ENCODE measurements at regions not wholly inside any gene's neighbourhood (a gene's known extent, or its start where the extent isn't known, plus 50 kb on each side); places are given as distances from the start of the nearest gene placed in this dataset.

DNA sequence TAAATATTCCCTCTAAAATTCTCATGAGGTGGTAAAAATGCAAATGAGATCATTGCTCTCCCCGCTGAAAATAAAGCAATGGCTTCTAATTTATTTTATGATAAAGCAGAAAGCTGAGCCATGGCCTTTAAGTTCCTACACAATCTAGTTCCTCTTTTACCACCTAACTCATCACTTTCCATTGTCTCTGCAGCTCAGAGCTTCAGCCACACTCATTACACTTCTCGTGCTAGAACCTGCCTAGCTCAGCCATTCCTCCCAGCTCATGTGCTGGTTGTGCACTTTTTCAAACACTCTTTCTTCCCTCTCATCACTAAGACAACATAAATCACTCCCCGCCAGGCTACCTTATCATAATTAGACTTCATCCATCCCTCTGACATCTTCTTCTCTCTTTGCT is 1112.1 kb upstream of the PRKX start:
- no peaks in the 10 kb centered on the region for H4K20me1 ChIP-seq (ENCODE audit: insufficient read depth)
- H3K9me2 ChIP-seq = no peaks in the 10 kb centered on the region
- no peaks in the 10 kb centered on the region for H3F3A ChIP-seq (replicated peaks; ENCODE audit: insufficient read depth)
- no peak for TF ChIP-seq TAF1 (IDR thresholded peaks at IDR 0.05; ENCODE audit: borderline replicate concordance, low read depth, low read length)
- TF ChIP-seq, protein P1, sequence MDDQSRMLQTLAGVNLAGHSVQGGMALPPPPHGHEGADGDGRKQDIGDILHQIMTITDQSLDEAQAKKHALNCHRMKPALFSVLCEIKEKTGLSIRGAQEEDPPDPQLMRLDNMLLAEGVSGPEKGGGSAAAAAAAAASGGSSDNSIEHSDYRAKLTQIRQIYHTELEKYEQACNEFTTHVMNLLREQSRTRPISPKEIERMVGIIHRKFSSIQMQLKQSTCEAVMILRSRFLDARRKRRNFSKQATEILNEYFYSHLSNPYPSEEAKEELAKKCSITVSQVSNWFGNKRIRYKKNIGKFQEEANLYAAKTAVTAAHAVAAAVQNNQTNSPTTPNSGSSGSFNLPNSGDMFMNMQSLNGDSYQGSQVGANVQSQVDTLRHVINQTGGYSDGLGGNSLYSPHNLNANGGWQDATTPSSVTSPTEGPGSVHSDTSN (IDR thresholded peaks at IDR 0.05) = no peak
- no peak for TF ChIP-seq RCOR1 (IDR thresholded peaks at IDR 0.05; ENCODE audit: low read length)
- no peak for TF ChIP-seq GABPA (IDR thresholded peaks at IDR 0.05; ENCODE audit: low read depth)
- TF ChIP-seq FOSL2 (IDR thresholded peaks at IDR 0.05; ENCODE audit: borderline replicate concordance, low read depth) = no peak
- TF ChIP-seq, protein P2, sequence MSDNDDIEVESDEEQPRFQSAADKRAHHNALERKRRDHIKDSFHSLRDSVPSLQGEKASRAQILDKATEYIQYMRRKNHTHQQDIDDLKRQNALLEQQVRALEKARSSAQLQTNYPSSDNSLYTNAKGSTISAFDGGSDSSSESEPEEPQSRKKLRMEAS (IDR thresholded peaks at IDR 0.05; ENCODE audit: low read depth) = no peak
- no peak for TF ChIP-seq TCF12 (IDR thresholded peaks at IDR 0.05)
- TF ChIP-seq, protein P3, sequence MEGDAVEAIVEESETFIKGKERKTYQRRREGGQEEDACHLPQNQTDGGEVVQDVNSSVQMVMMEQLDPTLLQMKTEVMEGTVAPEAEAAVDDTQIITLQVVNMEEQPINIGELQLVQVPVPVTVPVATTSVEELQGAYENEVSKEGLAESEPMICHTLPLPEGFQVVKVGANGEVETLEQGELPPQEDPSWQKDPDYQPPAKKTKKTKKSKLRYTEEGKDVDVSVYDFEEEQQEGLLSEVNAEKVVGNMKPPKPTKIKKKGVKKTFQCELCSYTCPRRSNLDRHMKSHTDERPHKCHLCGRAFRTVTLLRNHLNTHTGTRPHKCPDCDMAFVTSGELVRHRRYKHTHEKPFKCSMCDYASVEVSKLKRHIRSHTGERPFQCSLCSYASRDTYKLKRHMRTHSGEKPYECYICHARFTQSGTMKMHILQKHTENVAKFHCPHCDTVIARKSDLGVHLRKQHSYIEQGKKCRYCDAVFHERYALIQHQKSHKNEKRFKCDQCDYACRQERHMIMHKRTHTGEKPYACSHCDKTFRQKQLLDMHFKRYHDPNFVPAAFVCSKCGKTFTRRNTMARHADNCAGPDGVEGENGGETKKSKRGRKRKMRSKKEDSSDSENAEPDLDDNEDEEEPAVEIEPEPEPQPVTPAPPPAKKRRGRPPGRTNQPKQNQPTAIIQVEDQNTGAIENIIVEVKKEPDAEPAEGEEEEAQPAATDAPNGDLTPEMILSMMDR (IDR thresholded peaks at IDR 0.05) = no peak
- TF ChIP-seq, protein P4, sequence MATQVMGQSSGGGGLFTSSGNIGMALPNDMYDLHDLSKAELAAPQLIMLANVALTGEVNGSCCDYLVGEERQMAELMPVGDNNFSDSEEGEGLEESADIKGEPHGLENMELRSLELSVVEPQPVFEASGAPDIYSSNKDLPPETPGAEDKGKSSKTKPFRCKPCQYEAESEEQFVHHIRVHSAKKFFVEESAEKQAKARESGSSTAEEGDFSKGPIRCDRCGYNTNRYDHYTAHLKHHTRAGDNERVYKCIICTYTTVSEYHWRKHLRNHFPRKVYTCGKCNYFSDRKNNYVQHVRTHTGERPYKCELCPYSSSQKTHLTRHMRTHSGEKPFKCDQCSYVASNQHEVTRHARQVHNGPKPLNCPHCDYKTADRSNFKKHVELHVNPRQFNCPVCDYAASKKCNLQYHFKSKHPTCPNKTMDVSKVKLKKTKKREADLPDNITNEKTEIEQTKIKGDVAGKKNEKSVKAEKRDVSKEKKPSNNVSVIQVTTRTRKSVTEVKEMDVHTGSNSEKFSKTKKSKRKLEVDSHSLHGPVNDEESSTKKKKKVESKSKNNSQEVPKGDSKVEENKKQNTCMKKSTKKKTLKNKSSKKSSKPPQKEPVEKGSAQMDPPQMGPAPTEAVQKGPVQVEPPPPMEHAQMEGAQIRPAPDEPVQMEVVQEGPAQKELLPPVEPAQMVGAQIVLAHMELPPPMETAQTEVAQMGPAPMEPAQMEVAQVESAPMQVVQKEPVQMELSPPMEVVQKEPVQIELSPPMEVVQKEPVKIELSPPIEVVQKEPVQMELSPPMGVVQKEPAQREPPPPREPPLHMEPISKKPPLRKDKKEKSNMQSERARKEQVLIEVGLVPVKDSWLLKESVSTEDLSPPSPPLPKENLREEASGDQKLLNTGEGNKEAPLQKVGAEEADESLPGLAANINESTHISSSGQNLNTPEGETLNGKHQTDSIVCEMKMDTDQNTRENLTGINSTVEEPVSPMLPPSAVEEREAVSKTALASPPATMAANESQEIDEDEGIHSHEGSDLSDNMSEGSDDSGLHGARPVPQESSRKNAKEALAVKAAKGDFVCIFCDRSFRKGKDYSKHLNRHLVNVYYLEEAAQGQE (IDR thresholded peaks at IDR 0.05; ENCODE audit: low read depth, low read length) = no peak
- no peak for TF ChIP-seq NFIC (IDR thresholded peaks at IDR 0.05; ENCODE audit: borderline replicate concordance)
- no peak for TF ChIP-seq SMC3 (IDR thresholded peaks at IDR 0.05; ENCODE audit: low read depth, low read length)
- TF ChIP-seq NRF1 (IDR thresholded peaks at IDR 0.05; ENCODE audit: low read depth, low read length) = no peak
- TF ChIP-seq EZH2phosphoT487 (IDR thresholded peaks at IDR 0.05; ENCODE audit: borderline replicate concordance, low read depth) = no peak
- no peak for TF ChIP-seq JUND (IDR thresholded peaks at IDR 0.05)
- no peak for TF ChIP-seq EP300 (IDR thresholded peaks at IDR 0.05; ENCODE audit: borderline replicate concordance in 1 of 2, low read depth in 1 of 2, low read length in 1 of 2)
- DNase-seq = no peak
- no peaks in the 10 kb centered on the region for H3K4me1 ChIP-seq (ENCODE audit: control insufficient read depth in 1 of 2, insufficient read depth in 2 of 2, low read depth in 1 of 2, low read length in 1 of 2)
- POLR2A ChIA-PET = no interaction called here
- H2AFZ ChIP-seq (ENCODE audit: low read depth) = no peak overlapping the region
- H3K9me3 ChIP-seq = no peaks in the 10 kb centered on the region
- H3K36me3 ChIP-seq (replicated peaks in 1 of 2; ENCODE audit: control insufficient read depth in 1 of 2, insufficient read depth in 2 of 2, low read length in 1 of 2) = no peaks in the 10 kb centered on the region
- H3K79me2 ChIP-seq (ENCODE audit: insufficient read depth) = no peaks in the 10 kb centered on the region
- no peaks in the 10 kb centered on the region for H3K27me3 ChIP-seq (ENCODE audit: insufficient read depth)
- no peak overlapping the region for H3K27ac ChIP-seq (ENCODE audit: low read depth in 2 of 2, low read length in 1 of 2)
- CTCF ChIA-PET = no interaction called here
- no peak overlapping the region for H3K9ac ChIP-seq
- WGBS (ENCODE audit: low lambda C conversion rate) = 13% methylated on average over 3 of the region's 3 CpGs
- H3K4me3 ChIP-seq (ENCODE audit: low read depth in 2 of 2, low read length in 1 of 2) = no peak overlapping the region
- H3K4me2 ChIP-seq = no peak overlapping the region

Measured in SK-N-SH (cell line).